Neural cell (in vitro differentiated cells): ENCODE measurements at regions not wholly inside any gene's neighbourhood (a gene's known extent, or its start where the extent isn't known, plus 50 kb on each side); places are given as distances from the start of the nearest gene placed in this dataset.

ENCODE experiments used
- H2AFZ ChIP-seq: fragments of 200-600, 300-800 bp; sonication (generic), shearing (Covaris generic); 2 replicates; pipeline ENCODE4 v1.6.0; 2014; ENCODE audit warnings: low read depth, mild to moderate bottlenecking, antibody characterized with exemption, low read length, moderate library complexity
- H3F3A ChIP-seq: fragments of 200-600 bp; shearing (Covaris generic); 2 replicates; pipeline ENCODE4 v1.6.1; 2016; ENCODE audit warnings: mild to moderate bottlenecking, moderate library complexity, mixed read lengths, antibody characterized with exemption, low read length; ENCODE audit not compliant: insufficient read depth, poor library complexity, severe bottlenecking
- H3K27ac ChIP-seq: fragments of 200-600, 300-800 bp; sonication (generic), shearing (Covaris generic); 2 replicates; pipeline ENCODE4 v1.5.1; 2014; ENCODE audit warnings: mild to moderate bottlenecking, low read length, moderate library complexity
- H3K27me3 ChIP-seq: fragments of 300-800, 200-600 bp; sonication (generic), shearing (Covaris generic); 2 replicates; pipeline ENCODE4 v1.6.0; 2014; ENCODE audit warnings: mild to moderate bottlenecking, low read depth, low read length, moderate library complexity; ENCODE audit not compliant: insufficient read depth
- H3K36me3 ChIP-seq: fragments of 300-800, 200-600 bp; sonication (generic), shearing (Covaris generic); 2 replicates; pipeline ENCODE4 v1.5.1; 2014; ENCODE audit warnings: mild to moderate bottlenecking, antibody characterized with exemption, low read length, moderate library complexity; ENCODE audit not compliant: insufficient read depth
- H3K4me2 ChIP-seq: fragments of 300-800, 200-600 bp; sonication (generic), shearing (Covaris generic); 2 replicates; pipeline ENCODE4 v1.6.0; 2014; ENCODE audit warnings: mild to moderate bottlenecking, low read length
- H3K4me3 ChIP-seq: fragments of 300-800, 200-600 bp; sonication (generic), shearing (Covaris generic); 2 replicates; pipeline ENCODE4 v1.5.1; 2014; ENCODE audit warnings: mild to moderate bottlenecking, low read length, moderate library complexity
- H3K79me2 ChIP-seq: fragments of 200-600 bp; shearing (Covaris generic); replicated peaks from 2 replicates; pipeline ENCODE4 v1.6.0; 2014; ENCODE audit warnings: mild to moderate bottlenecking, low read length, moderate library complexity; ENCODE audit not compliant: insufficient read depth
- H3K9ac ChIP-seq: fragments of 300-800, 200-600 bp; sonication (generic), shearing (Covaris generic); 2 replicates; pipeline ENCODE4 v1.6.1; 2016; ENCODE audit warnings: mild to moderate bottlenecking, low read length, mixed read lengths
- H3K9me2 ChIP-seq: fragments of 200-600 bp; shearing (Covaris generic); 2 replicates; pipeline ENCODE4 v1.6.1; 2016; ENCODE audit warnings: mild to moderate bottlenecking, low read length, mixed read lengths; ENCODE audit not compliant: insufficient read depth
- H3K9me3 ChIP-seq: fragments of 200-600, 300-800 bp; sonication (generic), shearing (Covaris generic); 2 replicates; pipeline ENCODE4 v1.6.1; 2016; ENCODE audit warnings: mild to moderate bottlenecking, mixed run types, low read length, moderate library complexity, mixed read lengths
- H4K20me1 ChIP-seq: fragments of 200-600 bp; shearing (Covaris generic); 2 replicates; pipeline ENCODE4 v1.6.1; 2016; ENCODE audit warnings: mild to moderate bottlenecking, mixed run types; ENCODE audit not compliant: insufficient read depth
- CTCF ChIP-seq: fragments of 450-650 bp; IDR thresholded peaks from 2 replicates; pipeline ENCODE4 v1.5.1; 2014; ENCODE audit warnings: antibody characterized with exemption, mild to moderate bottlenecking, moderate library complexity; ENCODE audit not compliant: poor library complexity, severe bottlenecking
- EP300 ChIP-seq: fragments of 450-650 bp; conservative IDR thresholded peaks from 2 replicates; pipeline ENCODE4 v1.6.1; 2014; ENCODE audit warnings: antibody characterized with exemption, mild to moderate bottlenecking, moderate library complexity; ENCODE audit not compliant: poor library complexity, severe bottlenecking
- EZH2 ChIP-seq: fragments of 200-600, 300-800 bp; shearing (Covaris generic), sonication (generic); IDR thresholded peaks from 2 replicates; pipeline ENCODE4 v1.6.1; 2014; ENCODE audit warnings: antibody characterized with exemption, low read length, borderline replicate concordance, mild to moderate bottlenecking; ENCODE audit not compliant: insufficient read depth, poor library complexity, severe bottlenecking
- MXI1 ChIP-seq: fragments of 450-650 bp; conservative IDR thresholded peaks from 2 replicates; pipeline ENCODE4 v1.6.1; 2014; ENCODE audit warnings: antibody characterized with exemption, mild to moderate bottlenecking; ENCODE audit not compliant: poor library complexity, severe bottlenecking
- POLR2AphosphoS5 ChIP-seq: IDR thresholded peaks from 2 replicates; pipeline ENCODE4 v1.6.1; 2012
- RAD21 ChIP-seq: fragments of 450-650 bp; conservative IDR thresholded peaks from 2 replicates; pipeline ENCODE4 v1.6.1; 2014; ENCODE audit warnings: antibody characterized with exemption, mild to moderate bottlenecking, moderate library complexity
- REST ChIP-seq: IDR thresholded peaks from 2 replicates; pipeline ENCODE4 v1.6.1; 2012; ENCODE audit warnings: borderline replicate concordance
- SMC3 ChIP-seq: fragments of 450-650 bp; conservative IDR thresholded peaks from 2 replicates; pipeline ENCODE4 v1.6.1; 2014; ENCODE audit warnings: antibody characterized with exemption, mild to moderate bottlenecking, moderate library complexity; ENCODE audit not compliant: poor library complexity
- TAF1 ChIP-seq: IDR thresholded peaks from 2 replicates; pipeline ENCODE4 v1.6.1; 2012; ENCODE audit warnings: low read depth

- no peak for TF ChIP-seq EZH2
- TF ChIP-seq EP300: no peak
- no peak for TF ChIP-seq POLR2AphosphoS5
Measured at GRCh38 chr5:4228708-4229107, 633.1 kb downstream of the IRX1 start (continued).

- H3K4me2 ChIP-seq: no peak overlapping the region
- H3K27me3 ChIP-seq: no peaks in the 10 kb centered on the region
- H3K9me3 ChIP-seq: no peaks in the 10 kb centered on the region
- no peak overlapping the region for H3K4me3 ChIP-seq
- no peaks in the 10 kb centered on the region for H3K36me3 ChIP-seq
- no peaks in the 10 kb centered on the region for H4K20me1 ChIP-seq
- H3K27ac ChIP-seq: no peak overlapping the region
- no peaks in the 10 kb centered on the region for H3K79me2 ChIP-seq
- no peak for TF ChIP-seq SMC3
- TF ChIP-seq EP300: no peak
- TF ChIP-seq EZH2: no peak
- TF ChIP-seq MXI1: no peak
- no peak for TF ChIP-seq RAD21
- TF ChIP-seq POLR2AphosphoS5: no peak
- TF ChIP-seq CTCF: no peak
- no peak for TF ChIP-seq TAF1
- TF ChIP-seq REST: no peak
- no peaks in the 10 kb centered on the region for H3F3A ChIP-seq
- H2AFZ ChIP-seq: no peak overlapping the region
- H3K9me2 ChIP-seq: no peaks in the 10 kb centered on the region
- no peak overlapping the region for H3K9ac ChIP-seq
Measured at GRCh38 chr5:4229414-4230292, 634.0 kb downstream of the IRX1 start.

GRCh38 chr5:4230471-4230785, 634.8 kb downstream of the IRX1 start:
- TF ChIP-seq TAF1 (no peak), RAD21 (no peak), REST (no peak), EZH2 (no peak), MXI1 (no peak)
- no peaks in the 10 kb centered on the region for H3K36me3 ChIP-seq
- no peaks in the 10 kb centered on the region for H3K79me2 ChIP-seq
- H3K9me2 ChIP-seq: no peaks in the 10 kb centered on the region
- H3K9ac ChIP-seq: peak overlapping the region; percentile 23
- no peaks in the 10 kb centered on the region for H4K20me1 ChIP-seq
- H3K27me3 ChIP-seq: no peaks in the 10 kb centered on the region
- H2AFZ ChIP-seq: no peak overlapping the region
- no peaks in the 10 kb centered on the region for H3K9me3 ChIP-seq
- no peaks in the 10 kb centered on the region for H3F3A ChIP-seq
- H3K4me2 ChIP-seq: peak overlapping the region; percentile 10
- H3K27ac ChIP-seq: no peak overlapping the region
- H3K4me3 ChIP-seq: peak overlapping the region; percentile 46
